ENCODE measurements at regions not wholly inside any gene's neighbourhood (a gene's known extent, or its start where the extent isn't known, plus 50 kb on each side); places are given as distances from the start of the nearest gene placed in this dataset.
"Not testable (repeated sequence)": the region's sequence is repeated elsewhere in the genome, so short reads cannot be mapped to it uniquely, and the experiment has no call there.

GRCh38 chr15:45862034-45862433 is 227.2 kb downstream of the SQOR start:
- no peak overlapping the region for H3K27ac ChIP-seq
- no peak for DNase-seq (ENCODE audit: low read depth, low spot score)

- no peak overlapping the region for H3K27ac ChIP-seq
- no peak for DNase-seq (ENCODE audit: low read depth, low spot score)
Measured at GRCh38 chr15:45863881-45864580, 229.2 kb downstream of the SQOR start.

GRCh38 chr15:45866616-45867015 is 231.8 kb downstream of the SQOR start:
- H3K27ac ChIP-seq = no peak overlapping the region
- no peak for DNase-seq (ENCODE audit: low read depth, low spot score)

GRCh38 chr15:45867281-45867680 is 232.5 kb downstream of the SQOR start:
- H3K27ac ChIP-seq = peak overlapping the region; percentile 4
- no peak for DNase-seq (ENCODE audit: low read depth, low spot score)

GRCh38 chr15:45868109-45868691 is 233.4 kb downstream of the SQOR start:
- H3K27ac ChIP-seq = peak overlapping the region; percentile 4
- no peak for DNase-seq (ENCODE audit: low read depth, low spot score)

GRCh38 chr15:45869034-45869668 is 234.3 kb downstream of the SQOR start:
- no peak overlapping the region for H3K27ac ChIP-seq
- DNase-seq (ENCODE audit: low read depth, low spot score) = no peak

GRCh38 chr15:45871121-45871855 is 236.5 kb downstream of the SQOR start:
- DNase-seq (ENCODE audit: low read depth, low spot score) = no peak
- peak overlapping the region; percentile 51 for H3K27ac ChIP-seq

GRCh38 chr15:45873781-45874180 is 239.0 kb downstream of the SQOR start:
- H3K27ac ChIP-seq = no peak overlapping the region
- DNase-seq (ENCODE audit: low read depth, low spot score) = no peak

GRCh38 chr15:45874566-45874965 is 239.7 kb downstream of the SQOR start:
- not testable (repeated sequence) for H3K27ac ChIP-seq; DNase-seq (ENCODE audit: low read depth, low spot score)

GRCh38 chr15:45884289-45884688 is 249.5 kb downstream of the SQOR start:
- no peak overlapping the region for H3K27ac ChIP-seq
- DNase-seq (ENCODE audit: low read depth, low spot score) = no peak

- no peak for DNase-seq (ENCODE audit: low read depth, low spot score)
- H3K27ac ChIP-seq = no peak overlapping the region
Measured at GRCh38 chr15:45884755-45885445, 250.1 kb downstream of the SQOR start.

- H3K27ac ChIP-seq = no peak overlapping the region
- no peak for DNase-seq (ENCODE audit: low read depth, low spot score)
Measured at GRCh38 chr15:45885801-45886200, 251.0 kb downstream of the SQOR start.

GRCh38 chr15:45891766-45892165 is 256.9 kb downstream of the SQOR start:
- DNase-seq (ENCODE audit: low read depth, low spot score) = no peak
- no peak overlapping the region for H3K27ac ChIP-seq

GRCh38 chr15:45892182-45892581 is 257.4 kb downstream of the SQOR start:
- no peak for DNase-seq (ENCODE audit: low read depth, low spot score)
- no peak overlapping the region for H3K27ac ChIP-seq

- no peak for DNase-seq (ENCODE audit: low read depth, low spot score)
- H3K27ac ChIP-seq = no peak overlapping the region
Measured at GRCh38 chr15:45903283-45903682, 268.5 kb downstream of the SQOR start.

GRCh38 chr15:45904019-45904418 is 269.2 kb downstream of the SQOR start:
- DNase-seq (ENCODE audit: low read depth, low spot score) = no peak
- H3K27ac ChIP-seq = no peak overlapping the region

GRCh38 chr15:45906230-45906629 is 271.4 kb downstream of the SQOR start:
- no peak overlapping the region for H3K27ac ChIP-seq
- DNase-seq (ENCODE audit: low read depth, low spot score) = no peak

GRCh38 chr15:45910671-45911070 is 275.8 kb downstream of the SQOR start:
- no peak overlapping the region for H3K27ac ChIP-seq
- no peak for DNase-seq (ENCODE audit: low read depth, low spot score)

- no peak overlapping the region for H3K27ac ChIP-seq
- DNase-seq (ENCODE audit: low read depth, low spot score) = no peak
Measured at GRCh38 chr15:45913451-45913850, 278.6 kb downstream of the SQOR start.

- DNase-seq (ENCODE audit: low read depth, low spot score) = no peak
- H3K27ac ChIP-seq = no peak overlapping the region
Measured at GRCh38 chr15:45914425-45914824, 279.6 kb downstream of the SQOR start.

Data from epithelial cell of prostate (primary cell).